Sigmoid colon (tissue), 6 donors: ENCODE measurements at regions not wholly inside any gene's neighbourhood (a gene's known extent, or its start where the extent isn't known, plus 50 kb on each side); places are given as distances from the start of the nearest gene placed in this dataset.

Experiments used
- DNase-seq: peaks from one replicate; pipeline ENCODE4 v3.0.0-alpha.2; 2019
- H3K27ac ChIP-seq, 4 donors: fragments of 200-600 bp; sonication (generic); one replicate each; pipeline ENCODE4 v1.5.1; 2016 to 2019; ENCODE audit warnings: mild to moderate bottlenecking in 1 of 4
- H3K27me3 ChIP-seq, 3 donors: fragments of 200-600 bp; sonication (generic); one replicate each; pipeline ENCODE4 v1.5.1; 2019; ENCODE audit warnings: mild to moderate bottlenecking in 1 of 3
- H3K36me3 ChIP-seq, 4 donors: fragments of 200-600 bp; sonication (generic); one replicate each; pipeline ENCODE4 v1.5.1; 2016 to 2019
- H3K4me1 ChIP-seq, 4 donors: fragments of 200-600 bp; sonication (generic); one replicate each; pipeline ENCODE4 v1.5.1; 2017 to 2019
- H3K4me3 ChIP-seq, 4 donors: fragments of 200-600 bp; sonication (generic); one replicate each; pipeline ENCODE4 v1.5.1; 2017 to 2019; ENCODE audit warnings: mild to moderate bottlenecking in 2 of 4, moderate library complexity in 1 of 4
- H3K9me3 ChIP-seq, 4 donors: fragments of 200-600 bp in 3 of 4; sonication (generic) in 3 of 4; one replicate each; pipeline versions ENCODE4 v1.5.1 to v1.6.1; 2013 to 2019
- EP300 ChIP-seq, 4 donors: sonication (generic); formaldehyde crosslinking; IDR thresholded peaks; one replicate each; pipeline ENCODE4 v1.6.1; 2017; ENCODE audit warnings: antibody characterized with exemption in 4 of 4
- POLR2A ChIP-seq, 2 donors: fragments of 450-650 bp; IDR thresholded peaks; one replicate each; pipeline ENCODE4 v1.6.1; 2016; ENCODE audit warnings: antibody characterized with exemption in 2 of 2, mild to moderate bottlenecking in 2 of 2, moderate library complexity in 2 of 2
- POLR2AphosphoS5 ChIP-seq, 4 donors: sonication (generic); formaldehyde crosslinking; IDR thresholded peaks; one replicate each; pipeline ENCODE4 v1.6.1; 2017; ENCODE audit warnings: antibody characterized with exemption in 4 of 4
- WGBS, 2 donors: extraction: QIAGEN DNeasy Blood & Tissue Kit; methylation state at CpG; one replicate each; pipeline ENCODE4 v1.1.7; 2013; 5-methylcytosine and 5-hydroxymethylcytosine counted together
- intact Hi-C: fragments of 100-400 bp; cut with DNase I; formaldehyde crosslinking; loops from one replicate; pipeline ENCODE4 v1.15.1; 2023
- TF ChIP-seq, protein P1 (sequence below), 4 experiments: fragments of 450-650 bp in 3 of 4; fragments of 200-600 bp in 1 of 4; IDR thresholded peaks; one replicate each; pipeline ENCODE4 v1.5.1; 2016 to 2019; ENCODE audit warnings: antibody characterized with exemption in 4 of 4, mild to moderate bottlenecking in 3 of 4, moderate library complexity in 2 of 4
- donor health status: healthy with polysubstance abuse.
- donor health status: healthy.

DNA sequence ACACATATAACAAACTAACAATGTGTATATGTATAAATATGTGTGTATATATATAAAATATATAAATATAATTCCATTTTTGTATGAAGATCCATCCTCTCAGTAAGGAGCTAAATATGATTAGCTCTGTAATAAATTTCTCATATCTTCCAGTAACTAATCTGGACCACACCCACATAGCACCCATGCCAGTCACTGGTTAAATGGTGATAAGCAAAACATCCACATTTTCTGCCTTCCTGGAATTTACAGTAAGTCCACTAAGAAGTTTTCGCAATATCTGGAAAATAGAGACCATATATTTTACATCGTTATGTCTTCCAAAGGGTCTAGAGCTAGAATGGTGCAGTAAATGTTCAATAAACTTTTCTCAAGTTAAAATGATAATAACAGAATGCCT is 151.5 kb upstream of the STMND1 start:
- 89 to 97% methylated on average over 2 of the region's 2 CpGs for WGBS, 2 donors
- intact Hi-C loops: no loop called here
- no peak overlapping the region for H3K27ac ChIP-seq

GRCh38 chr6:16949716-16950115 is 152.1 kb upstream of the STMND1 start:
- Histone ChIP-seq H3K27ac (no peak overlapping the region), H3K9me3 (no peaks in the 10 kb centered on the region), H3K27me3 (no peaks in the 10 kb centered on the region), H3K4me3 (no peak overlapping the region), H3K36me3 (no peaks in the 10 kb centered on the region), H3K4me1 (peaks cover 0 to 17% (median 14%) of the 10 kb centered on the region in 4 donors)
- TF ChIP-seq EP300 (IDR thresholded peaks at IDR 0.05) (no peak), POLR2A (IDR thresholded peaks at IDR 0.05) (no peak)
- TF ChIP-seq, protein P1, sequence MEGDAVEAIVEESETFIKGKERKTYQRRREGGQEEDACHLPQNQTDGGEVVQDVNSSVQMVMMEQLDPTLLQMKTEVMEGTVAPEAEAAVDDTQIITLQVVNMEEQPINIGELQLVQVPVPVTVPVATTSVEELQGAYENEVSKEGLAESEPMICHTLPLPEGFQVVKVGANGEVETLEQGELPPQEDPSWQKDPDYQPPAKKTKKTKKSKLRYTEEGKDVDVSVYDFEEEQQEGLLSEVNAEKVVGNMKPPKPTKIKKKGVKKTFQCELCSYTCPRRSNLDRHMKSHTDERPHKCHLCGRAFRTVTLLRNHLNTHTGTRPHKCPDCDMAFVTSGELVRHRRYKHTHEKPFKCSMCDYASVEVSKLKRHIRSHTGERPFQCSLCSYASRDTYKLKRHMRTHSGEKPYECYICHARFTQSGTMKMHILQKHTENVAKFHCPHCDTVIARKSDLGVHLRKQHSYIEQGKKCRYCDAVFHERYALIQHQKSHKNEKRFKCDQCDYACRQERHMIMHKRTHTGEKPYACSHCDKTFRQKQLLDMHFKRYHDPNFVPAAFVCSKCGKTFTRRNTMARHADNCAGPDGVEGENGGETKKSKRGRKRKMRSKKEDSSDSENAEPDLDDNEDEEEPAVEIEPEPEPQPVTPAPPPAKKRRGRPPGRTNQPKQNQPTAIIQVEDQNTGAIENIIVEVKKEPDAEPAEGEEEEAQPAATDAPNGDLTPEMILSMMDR (IDR thresholded peaks at IDR 0.05): no peak
- intact Hi-C loops: no loop called here
- no peak for DNase-seq
- WGBS, 2 donors: 73 to 80% methylated on average over 1 of the region's 1 CpG

More for the DNA sequence above, 151.5 kb upstream of the STMND1 start:
- no peaks in the 10 kb centered on the region for H3K9me3 ChIP-seq
- no peak overlapping the region for H3K4me3 ChIP-seq
- H3K4me1 ChIP-seq: peaks cover 0 to 17% (median 14%) of the 10 kb centered on the region in 4 donors
- TF ChIP-seq POLR2AphosphoS5 (IDR thresholded peaks at IDR 0.05): no peak
- TF ChIP-seq, protein P1 (IDR thresholded peaks at IDR 0.05): no peak
- TF ChIP-seq POLR2A (IDR thresholded peaks at IDR 0.05): no peak
- no peak for TF ChIP-seq EP300 (IDR thresholded peaks at IDR 0.05)
- no peak for DNase-seq
- H3K36me3 ChIP-seq: no peaks in the 10 kb centered on the region
- H3K27me3 ChIP-seq: no peaks in the 10 kb centered on the region

DNA sequence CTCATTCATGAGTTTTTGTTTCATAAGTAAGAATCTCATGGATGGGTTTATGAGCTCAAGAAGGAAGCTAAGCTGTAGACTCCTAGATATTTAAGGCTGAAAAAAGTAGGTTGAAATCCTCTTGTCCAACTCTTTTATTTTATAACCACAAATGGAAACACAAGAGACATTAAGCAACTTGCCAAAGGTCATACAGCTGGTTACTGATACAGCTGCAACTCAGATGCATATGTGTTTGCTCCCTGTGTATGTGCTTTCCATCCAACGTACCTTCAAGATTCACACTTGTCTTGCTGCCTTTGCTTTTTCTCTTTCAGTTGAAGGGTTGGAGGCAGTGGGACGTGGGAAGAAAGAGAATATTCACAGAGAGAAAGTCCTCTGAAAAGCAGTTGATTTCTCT is 153.5 kb upstream of the STMND1 start:
- 81 to 84% methylated on average over 2 of the region's 2 CpGs for WGBS, 2 donors
- no peaks in the 10 kb centered on the region for H3K36me3 ChIP-seq
- TF ChIP-seq, protein P1 (IDR thresholded peaks at IDR 0.05): no peak
- no peak for TF ChIP-seq POLR2AphosphoS5 (IDR thresholded peaks at IDR 0.05)
- TF ChIP-seq EP300 (IDR thresholded peaks at IDR 0.05): no peak
- no peak overlapping the region for H3K4me3 ChIP-seq
- H3K27me3 ChIP-seq: no peaks in the 10 kb centered on the region
- H3K4me1 ChIP-seq: peaks cover 0 to 17% (median 14%) of the 10 kb centered on the region in 4 donors
- no peak for DNase-seq
- H3K9me3 ChIP-seq: no peaks in the 10 kb centered on the region
- H3K27ac ChIP-seq: no peak overlapping the region
- intact Hi-C loops: no loop called here

DNA sequence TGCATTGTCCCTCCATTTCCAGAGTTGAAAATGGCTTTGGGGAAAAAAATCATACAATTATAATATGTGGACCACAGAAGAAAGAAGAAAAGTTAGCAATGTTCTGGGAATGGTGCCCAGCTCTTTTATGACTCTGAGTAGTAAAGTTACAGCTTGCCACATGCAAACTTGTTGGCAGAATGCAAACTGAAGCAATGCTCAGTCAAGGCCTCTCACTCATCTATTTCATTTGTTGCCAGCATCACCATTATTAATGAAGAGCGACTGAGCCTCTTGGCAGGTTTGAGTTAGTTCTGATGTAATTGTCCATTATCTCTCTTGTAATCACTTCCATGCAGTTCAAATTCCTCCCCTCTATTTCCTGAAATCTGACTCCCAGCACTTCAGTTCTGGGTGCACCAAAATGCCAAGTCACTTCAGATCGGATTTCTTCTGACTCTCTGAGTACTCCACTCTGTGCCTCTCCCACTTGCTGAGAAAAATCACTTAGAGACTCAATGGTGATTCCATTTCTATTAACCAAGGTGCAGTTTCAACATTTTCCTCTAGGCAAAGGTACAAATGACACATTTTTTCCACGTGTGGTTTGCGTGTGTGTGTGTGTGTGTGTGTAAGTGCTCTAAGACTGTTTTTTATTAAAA is 154.4 kb upstream of the STMND1 start:
- intact Hi-C loops: no loop called here
- peak; percentile 70 for DNase-seq
- WGBS, 2 donors: 23 to 25% methylated on average over 4 of the region's 4 CpGs
- peaks cover 0 to 17% (median 14%) of the 10 kb centered on the region in 4 donors for H3K4me1 ChIP-seq
- H3K36me3 ChIP-seq: no peaks in the 10 kb centered on the region
- no peaks in the 10 kb centered on the region for H3K27me3 ChIP-seq
- no peaks in the 10 kb centered on the region for H3K9me3 ChIP-seq
- no peak overlapping the region for H3K4me3 ChIP-seq
- peak; percentile 20 to 62 (median 34) for TF ChIP-seq POLR2AphosphoS5 (IDR thresholded peaks at IDR 0.05)
- TF ChIP-seq POLR2A (IDR thresholded peaks at IDR 0.05): no peak
- peak overlapping the region in 3 of 4 donors; percentile 40 to 54 (median 53) for H3K27ac ChIP-seq

- intact Hi-C loops: no loop called here
- Histone ChIP-seq H3K4me1 (peaks cover 0 to 17% (median 14%) of the 10 kb centered on the region in 4 donors), H3K36me3 (no peaks in the 10 kb centered on the region), H3K9me3 (no peaks in the 10 kb centered on the region), H3K4me3 (no peak overlapping the region), H3K27me3 (no peaks in the 10 kb centered on the region), H3K27ac (no peak overlapping the region)
- TF ChIP-seq, protein P1 (IDR thresholded peaks at IDR 0.05): no peak
- TF ChIP-seq POLR2AphosphoS5 (IDR thresholded peaks at IDR 0.05) (no peak), POLR2A (IDR thresholded peaks at IDR 0.05) (no peak), EP300 (IDR thresholded peaks at IDR 0.05) (no peak)
- DNase-seq: no peak
- WGBS, 2 donors: 85 to 93% methylated on average over 3 of the region's 3 CpGs
Observed at GRCh38 chr6:16944596-16944995, 157.3 kb upstream of the STMND1 start.
